HG03280 (cell line): ENCODE measurements at regions not wholly inside any gene's neighbourhood (a gene's known extent, or its start where the extent isn't known, plus 50 kb on each side); places are given as distances from the start of the nearest gene placed in this dataset.
"Not testable (repeated sequence)": the region's sequence is repeated elsewhere in the genome, so short reads cannot be mapped to it uniquely, and the experiment has no call there.

Experiments
- ATAC-seq: cut with Tn5 transposase; IDR thresholded peaks from one replicate; pipeline ENCODE4 v1.9.1; 2021; ENCODE audit warnings: mild to moderate bottlenecking, moderate library complexity; ENCODE audit not compliant: unreplicated experiment

DNA sequence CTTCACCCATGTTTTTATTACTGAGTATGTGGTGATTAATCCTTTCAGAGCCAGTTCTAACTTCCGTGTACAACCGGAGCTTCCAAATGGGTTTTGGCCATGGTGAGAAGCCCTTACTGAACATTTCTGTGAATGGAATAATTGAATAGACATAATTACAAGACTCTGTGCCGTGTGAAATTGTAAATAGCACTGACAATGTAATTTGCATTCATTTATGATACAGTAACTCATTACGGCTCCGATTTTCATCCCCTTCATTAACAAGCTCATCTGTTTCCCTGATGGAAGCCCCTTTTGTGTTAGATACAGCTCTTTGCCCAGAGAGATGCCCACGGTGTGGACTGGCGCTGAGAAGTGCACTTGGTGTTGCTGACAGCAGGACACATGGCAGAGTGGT, 891.0 kb downstream of the AACS start:
- ATAC-seq, result no peak

DNA sequence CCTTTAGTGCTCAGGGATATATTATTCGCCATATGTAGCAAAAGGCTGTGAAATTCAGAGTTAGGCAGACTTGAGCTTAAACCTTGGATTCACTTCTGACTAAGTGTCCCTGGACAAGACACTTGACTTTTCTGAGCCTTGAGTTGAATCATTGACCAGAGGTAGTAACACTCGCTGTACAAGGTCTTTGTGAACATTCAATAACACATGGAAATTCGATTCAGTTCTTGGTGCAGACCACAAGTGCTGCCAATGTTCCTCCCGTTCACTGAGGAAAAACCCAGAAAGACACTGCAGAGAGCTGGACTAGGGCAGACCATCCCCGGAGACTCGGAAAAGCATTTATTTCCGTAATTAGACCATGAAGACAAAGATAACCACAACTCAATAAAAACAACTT, 901.4 kb downstream of the AACS start:
- ATAC-seq, result no peak

DNA sequence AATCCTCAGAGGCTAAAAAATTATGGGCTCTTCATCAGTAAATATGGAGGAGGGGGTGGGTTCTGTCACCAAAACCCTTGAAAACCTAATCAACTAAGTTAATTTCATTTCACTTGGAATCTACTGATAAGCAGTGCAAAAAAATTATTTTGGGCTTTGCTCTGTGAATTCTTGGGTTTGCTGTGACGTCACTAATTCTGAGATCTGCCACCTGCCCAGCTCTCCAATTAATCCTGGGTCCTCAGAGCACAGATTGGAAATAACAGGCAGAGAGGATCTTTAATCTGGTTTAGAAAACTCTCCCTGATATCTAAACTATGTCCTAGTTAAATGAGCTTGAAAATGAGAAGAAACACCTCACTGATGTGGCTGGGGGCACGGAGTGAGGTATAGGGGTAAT, 903.2 kb downstream of the AACS start:
- ATAC-seq, result no peak

GRCh38 chr12:125971981-125972380, 906.7 kb downstream of the AACS start:
- no peak for ATAC-seq

GRCh38 chr12:125978286-125978685, 913.1 kb downstream of the AACS start:
- ATAC-seq, result no peak

DNA sequence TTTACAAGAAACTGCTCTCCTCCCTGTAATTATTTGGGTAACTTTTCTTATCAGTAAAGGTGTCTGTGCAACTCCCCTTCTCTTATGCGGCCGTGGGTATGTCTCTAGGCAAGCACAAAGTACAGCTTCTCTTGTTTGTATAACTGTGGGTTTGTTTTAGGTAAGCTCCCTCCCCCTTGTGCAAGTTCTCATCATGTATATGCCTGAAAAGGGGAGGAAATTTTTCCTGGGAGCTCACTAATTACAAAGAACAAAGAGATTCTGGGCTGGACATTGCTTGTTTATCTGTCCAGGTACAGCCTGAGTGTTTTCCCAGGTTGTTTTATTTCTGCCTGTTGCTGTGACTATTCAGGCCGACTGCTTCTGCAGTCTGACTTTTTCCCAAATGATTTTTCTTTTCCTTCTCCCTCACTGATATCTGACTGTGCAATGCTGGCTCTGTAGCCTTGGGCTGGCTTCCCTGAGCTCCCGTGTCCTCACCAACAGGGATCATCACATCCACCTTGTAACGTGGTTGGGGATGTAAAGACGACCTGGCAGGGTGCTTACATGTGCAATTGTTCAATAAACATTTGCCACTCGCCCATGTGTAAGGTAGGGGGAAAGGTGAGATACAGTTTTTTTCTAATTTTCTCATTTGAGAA, 916.5 kb downstream of the AACS start:
- no peak for ATAC-seq

DNA sequence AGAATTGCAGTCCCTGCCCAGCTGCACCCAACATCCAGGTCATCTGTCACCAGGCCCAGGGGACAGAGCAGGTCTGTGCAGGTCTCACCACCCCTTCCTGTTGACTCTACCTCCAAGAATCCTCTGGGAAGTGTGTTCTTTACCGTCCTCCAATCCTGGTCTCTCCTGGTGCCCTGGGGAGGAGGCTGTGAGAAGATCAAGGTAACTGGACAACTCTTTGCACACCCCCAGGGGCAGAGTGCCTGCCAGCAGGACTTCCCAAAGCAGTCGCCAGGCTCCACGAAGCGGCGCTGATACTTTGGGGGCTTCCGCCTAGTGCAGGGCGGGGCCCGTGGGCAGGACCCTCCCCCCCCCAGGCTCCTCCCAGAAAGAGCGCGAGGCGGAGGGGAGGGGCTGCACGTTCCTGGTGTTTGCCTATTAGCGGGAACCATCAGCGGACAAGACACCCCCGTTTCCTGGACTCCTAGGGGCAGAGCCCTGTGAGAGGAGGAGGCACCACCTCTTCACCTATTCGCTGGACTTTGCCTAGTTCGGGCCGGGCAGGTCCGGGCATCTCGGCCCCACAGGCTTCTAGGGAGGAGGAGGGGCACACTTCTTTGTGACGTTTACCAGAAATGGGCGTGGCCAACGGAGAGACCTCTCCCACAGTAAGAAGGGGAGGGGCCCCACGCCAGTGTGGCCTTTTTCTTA, 918.0 kb downstream of the AACS start:
- no peak for ATAC-seq

DNA sequence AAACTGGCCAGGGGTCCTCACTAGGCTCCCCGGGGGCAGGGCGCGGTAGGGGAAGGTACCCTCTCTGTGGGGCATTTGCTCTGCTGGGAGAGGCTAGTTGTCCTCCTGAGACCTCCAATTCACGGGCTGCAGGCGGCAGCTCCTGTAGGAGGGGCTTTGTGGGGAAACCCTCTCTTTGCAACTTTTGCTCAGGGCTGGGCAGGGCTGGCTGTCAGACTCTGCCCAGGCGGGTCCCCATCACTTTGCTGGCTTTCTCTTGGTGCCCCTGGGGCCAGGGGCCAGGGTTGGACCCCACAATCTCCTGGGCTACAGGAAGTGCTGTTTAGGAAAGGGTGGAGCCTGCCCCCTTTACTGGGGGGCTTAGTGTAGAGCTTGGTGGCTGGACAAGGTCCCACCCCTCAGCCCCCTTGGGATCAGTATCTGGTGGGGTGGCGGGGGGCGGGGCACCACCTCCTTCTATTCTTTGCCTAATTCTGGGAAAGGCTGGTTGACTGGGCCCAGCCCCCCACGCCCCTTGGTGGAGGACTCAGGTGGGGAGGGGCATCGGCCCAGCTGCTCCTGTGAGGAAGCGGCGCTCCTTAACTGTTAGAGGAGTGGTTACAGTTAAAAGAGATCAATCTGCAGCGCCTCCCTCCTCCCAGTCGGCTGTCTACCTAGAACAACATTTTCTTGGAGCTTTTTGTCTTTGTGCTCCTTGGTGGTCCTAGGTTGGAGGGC, 918.7 kb downstream of the AACS start:
- ATAC-seq, result no peak

- no peak for ATAC-seq
These were observed 923.3 kb downstream of the AACS start for GRCh38 chr12:125988545-125988944.

DNA sequence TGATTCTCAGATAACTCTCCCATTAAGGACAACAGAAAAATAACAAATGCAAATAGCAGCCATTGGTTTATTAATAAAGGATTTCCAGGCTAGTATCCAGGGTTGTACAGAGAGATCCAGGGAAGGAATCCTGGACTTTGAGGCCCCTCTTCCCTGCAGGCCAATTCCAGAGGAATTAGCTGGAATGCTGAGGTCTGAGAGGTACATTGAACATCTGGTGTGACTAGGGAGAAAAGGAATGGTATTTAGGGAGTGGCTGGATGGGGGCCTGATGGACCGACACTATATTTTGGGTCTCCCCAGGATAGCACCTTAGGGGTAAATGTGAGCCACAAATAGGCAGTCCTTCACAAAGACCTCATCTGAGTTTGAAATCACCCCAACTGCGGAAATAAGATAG, 924.5 kb downstream of the AACS start:
- no peak for ATAC-seq

DNA sequence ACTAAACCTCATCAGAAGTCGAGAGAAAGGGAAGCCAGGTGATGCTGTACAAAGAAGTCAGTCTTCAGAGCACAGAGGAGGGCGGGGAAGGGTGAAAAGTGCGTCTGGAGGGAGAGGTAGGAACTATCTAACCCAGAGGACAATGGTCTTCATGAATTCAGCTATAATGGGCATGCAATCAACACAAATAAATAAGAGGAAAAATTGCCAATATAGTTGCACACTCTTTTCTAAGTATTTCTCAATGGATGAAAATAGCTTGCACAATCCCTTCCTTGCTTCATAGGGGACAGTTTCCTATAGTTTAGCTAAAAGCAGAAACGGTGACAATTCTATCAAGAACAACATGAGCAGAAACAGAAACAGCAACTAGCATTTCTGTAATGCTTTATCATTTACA, 931.2 kb downstream of the AACS start:
- ATAC-seq, result no peak

GRCh38 chr12:125999628-126000027, 934.4 kb downstream of the AACS start:
- no peak for ATAC-seq

GRCh38 chr12:126019385-126019784, 954.1 kb downstream of the AACS start:
- no peak for ATAC-seq

DNA sequence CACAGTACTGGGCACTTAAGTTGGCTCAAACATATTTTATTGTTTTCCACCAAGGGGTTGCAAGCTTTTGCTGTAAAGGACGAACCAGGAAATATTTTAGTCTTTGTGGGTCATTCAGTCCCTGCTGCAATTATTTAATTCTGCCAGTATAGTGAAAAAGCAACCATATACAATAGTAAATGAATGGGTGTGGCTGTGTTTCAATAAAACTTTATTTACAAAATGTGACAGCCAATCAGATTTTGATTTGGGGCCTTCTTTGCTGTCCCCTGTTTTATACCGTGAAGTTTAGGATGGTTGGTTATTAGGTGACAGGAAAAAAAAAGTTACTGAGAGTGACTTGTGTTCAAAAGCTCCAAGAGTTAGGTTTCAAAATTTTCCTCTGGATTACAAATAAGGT, 956.4 kb downstream of the AACS start:
- no peak for ATAC-seq

GRCh38 chr12:126027825-126028224, 962.6 kb downstream of the AACS start:
- ATAC-seq, result no peak

DNA sequence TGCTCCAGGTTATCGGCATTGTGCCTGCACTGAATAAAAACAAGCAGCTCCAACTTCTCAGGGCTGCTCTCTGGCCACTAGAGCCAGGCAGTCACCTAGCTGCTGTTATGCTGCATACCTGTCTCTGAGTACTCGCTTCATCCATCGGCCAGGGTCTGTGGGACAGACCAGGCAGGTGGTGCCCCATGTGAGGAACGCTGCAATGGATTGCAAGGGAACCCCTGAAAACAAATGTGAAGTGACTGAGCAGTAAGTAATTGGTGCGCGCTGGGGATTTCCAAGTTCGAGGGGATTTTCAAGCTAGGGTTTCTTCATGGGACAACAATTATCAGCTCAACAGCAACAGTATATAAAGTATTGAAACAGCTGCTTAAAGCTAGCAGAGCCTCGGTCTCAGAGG, 965.3 kb downstream of the AACS start:
- no peak for ATAC-seq

- ATAC-seq, result no peak
These were observed 968.5 kb downstream of the AACS start for GRCh38 chr12:126033751-126034150.

GRCh38 chr12:126036348-126036747, 971.1 kb downstream of the AACS start:
- ATAC-seq, result no peak

GRCh38 chr12:126038434-126038833, 973.2 kb downstream of the AACS start:
- ATAC-seq, result no peak

DNA sequence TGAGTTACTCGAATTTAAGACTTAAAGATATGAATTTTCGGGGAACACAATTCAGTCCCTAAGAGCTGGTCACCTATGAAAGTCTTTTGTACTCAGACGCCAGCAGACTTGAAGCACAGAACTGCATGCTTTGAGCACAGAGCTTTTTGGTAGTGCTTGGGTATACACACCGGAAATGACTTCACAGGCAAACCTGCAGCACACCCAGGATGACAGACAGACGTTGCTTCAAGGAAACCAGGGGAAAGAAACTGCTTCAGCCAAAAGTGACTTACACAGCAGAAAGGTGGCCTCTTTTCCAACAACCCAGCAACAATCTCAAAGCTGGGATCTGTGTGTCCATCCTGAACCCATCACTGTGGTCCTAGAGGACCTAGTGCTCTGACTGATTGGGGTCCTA, 975.1 kb downstream of the AACS start:
- no peak for ATAC-seq

- no peak for ATAC-seq
These were observed 977.1 kb downstream of the AACS start for GRCh38 chr12:126042286-126042685.

DNA sequence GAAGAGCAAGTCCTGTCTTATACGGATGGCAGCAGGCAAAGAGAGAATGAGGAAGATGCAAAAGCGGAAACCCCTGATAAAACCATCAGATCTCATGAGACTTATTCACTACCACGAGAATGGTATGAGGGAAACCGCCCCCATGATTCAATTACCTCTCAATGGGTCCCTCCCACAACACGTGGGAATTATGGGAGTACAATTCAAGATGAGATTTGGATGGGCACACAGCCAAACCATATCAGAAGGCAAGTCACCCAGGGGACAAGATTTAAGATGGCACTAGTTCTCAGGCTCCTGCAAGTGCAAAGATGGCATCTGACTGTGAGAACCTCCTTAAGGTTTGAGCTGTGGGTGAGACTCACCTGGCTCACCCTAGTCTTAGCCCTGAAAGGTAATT, 984.3 kb downstream of the AACS start:
- ATAC-seq, result not testable (repeated sequence)
